K562 (cell line): ENCODE measurements at regions not wholly inside any gene's neighbourhood (a gene's known extent, or its start where the extent isn't known, plus 50 kb on each side); places are given as distances from the start of the nearest gene placed in this dataset.
A peak's percentile ranks its signal among the peaks of the same experiment; 100 is the strongest.

Source experiments
- ATAC-seq: fragments of 200-7000 bp; cut with Tn5 transposase; 3 replicates; pipeline ENCODE4 v1.9.1; 2020; ENCODE audit warnings: moderate library complexity
- BruUV-seq: library from RNA; stranded (reverse); fragments of 400-500 nt; replicated peaks from 2 replicates; lab custom pipeline; 2021; lab: Mats Ljungman, UMichigan
- CTCF ChIA-PET: fragments of 300-600 bp; formaldehyde crosslinking; extraction: SDS; loops from one replicate; lab custom pipeline; 2021; ENCODE audit warnings: low intra/inter-chr PET ratio; lab: Yijun Ruan, JAX
- POLR2A ChIA-PET: fragments of 300-600, 350-650 bp; sonication (Branson Sonifier 250); formaldehyde crosslinking; extraction: SDS; loops from one replicate; lab custom pipeline; 2021; ENCODE audit warnings: antibody characterized with exemption, inconsistent platforms; lab: Yijun Ruan, JAX
- DNase-seq, 4 experiments: peaks; one replicate each; pipeline versions ENCODE4 v3.0.0 to v3.0.0-alpha.2; 2011 to 2018; ENCODE audit warnings: low spot score in 3 of 4, mixed read lengths in 3 of 4; ENCODE audit errors: extremely low read depth in 1 of 4
- FAIRE-seq: peaks from 2 replicates; lab custom pipeline; 2011; peaks lifted over from hg19 to GRCh38; lab: Jason Lieb, UNC
- H2AFZ ChIP-seq: 2 replicates; pipeline ENCODE4 v1.6.0; 2011; ENCODE audit warnings: low read depth, low read length, control low read depth, inconsistent platforms
- H3K27ac ChIP-seq: fragments of 200-600 bp; 3 replicates; pipeline ENCODE4 v1.8.0; 2011; ENCODE audit warnings: low read depth, mild to moderate bottlenecking, control low read depth, inconsistent platforms, low read length, moderate library complexity, mixed read lengths; ENCODE audit errors: extremely low read depth
- H3K27me3 ChIP-seq, 2 experiments: fragments of 300-600 bp in 1 of 2; 2 replicates in 1 of 2; 3 replicates in 1 of 2; pipeline versions ENCODE4 v1.6.0 to v1.8.0; 2011; ENCODE audit warnings: inconsistent platforms in 2 of 2, low read length in 2 of 2, mild to moderate bottlenecking in 1 of 2, mixed read lengths in 1 of 2, moderate library complexity in 1 of 2; ENCODE audit not compliant: control insufficient read depth in 2 of 2, insufficient read depth in 2 of 2
- H3K36me3 ChIP-seq: fragments of 300-600 bp; 3 replicates; pipeline ENCODE4 v1.8.0; 2011; ENCODE audit warnings: mild to moderate bottlenecking, low read length, inconsistent platforms; ENCODE audit not compliant: control insufficient read depth, insufficient read depth
- H3K4me1 ChIP-seq, 2 experiments: fragments of 200-600 bp in 1 of 2; replicated peaks in 1 of 2; 2 replicates in 1 of 2; 3 replicates in 1 of 2; pipeline versions ENCODE4 v1.5.1 to v1.8.0; 2011; ENCODE audit warnings: inconsistent platforms in 2 of 2, low read length in 2 of 2, mild to moderate bottlenecking in 1 of 2, mixed read lengths in 1 of 2, moderate library complexity in 1 of 2; ENCODE audit not compliant: control insufficient read depth in 2 of 2, insufficient read depth in 2 of 2
- H3K4me2 ChIP-seq: 2 replicates; pipeline ENCODE4 v1.6.1; 2011; ENCODE audit warnings: low read length, control low read depth, inconsistent platforms, mixed read lengths; ENCODE audit not compliant: insufficient read depth
- H3K4me3 ChIP-seq: fragments of 200-600 bp; sonication (generic), shearing (Covaris generic); 2 replicates; pipeline ENCODE4 v1.5.1; 2016; ENCODE audit warnings: control low read depth, inconsistent platforms
- H3K79me2 ChIP-seq: fragments of 200-600 bp; 3 replicates; pipeline ENCODE4 v1.8.0; 2011; ENCODE audit warnings: low read length, inconsistent platforms; ENCODE audit not compliant: control insufficient read depth, insufficient read depth
- H3K9ac ChIP-seq, 2 experiments: 2 replicates each; pipeline versions ENCODE4 v1.6.0 to v1.6.1; 2011; ENCODE audit warnings: low read depth in 2 of 2, low read length in 2 of 2, control low read depth in 1 of 2, inconsistent platforms in 1 of 2, mild to moderate bottlenecking in 1 of 2, mixed read lengths in 1 of 2; ENCODE audit not compliant: insufficient read depth in 1 of 2
- H3K9me1 ChIP-seq: one replicate; pipeline ENCODE4 v1.6.0; 2011; ENCODE audit warnings: inconsistent platforms, mild to moderate bottlenecking, low read length, moderate library complexity; ENCODE audit not compliant: control insufficient read depth, insufficient read depth
- H3K9me3 ChIP-seq: replicated peaks from 2 replicates; pipeline ENCODE4 v1.5.1; 2011; ENCODE audit warnings: low read depth, low read length, inconsistent platforms; ENCODE audit not compliant: control insufficient read depth, insufficient read depth
- H4K20me1 ChIP-seq: replicated peaks from 2 replicates; pipeline ENCODE4 v1.6.1; 2011; ENCODE audit warnings: low read length, inconsistent platforms, mixed read lengths; ENCODE audit not compliant: control insufficient read depth, insufficient read depth
- CBX3 ChIP-seq, 2 experiments: IDR thresholded peaks; 1 replicate in 1 of 2; 2 replicates in 1 of 2; pipeline ENCODE4 v1.6.1; 2012; ENCODE audit warnings: inconsistent platforms in 2 of 2, low read length in 2 of 2, borderline replicate concordance in 1 of 2, control low read depth in 1 of 2
- ELF2 ChIP-seq: fragments of 250-450 bp; sonication (Bioruptor Pico); IDR thresholded peaks from 2 replicates; pipeline ENCODE4 v1.5.0; 2021; ENCODE audit warnings: mild to moderate bottlenecking
- GABPB2 ChIP-seq: fragments of 250-450 bp; sonication (Bioruptor Pico); conservative IDR thresholded peaks from 2 replicates; pipeline ENCODE4 v1.5.1; 2021; ENCODE audit warnings: mild to moderate bottlenecking
- HEY1 ChIP-seq: fragments of 250-450 bp; sonication (Bioruptor Pico); IDR thresholded peaks from 2 replicates; pipeline ENCODE4 v1.5.0; 2020; ENCODE audit warnings: mild to moderate bottlenecking, moderate library complexity, borderline replicate concordance
- LARP7 ChIP-seq: fragments of 450-650 bp; IDR thresholded peaks from 2 replicates; pipeline ENCODE4 v1.6.1; 2016
- MYBL2 ChIP-seq, 2 experiments: fragments of 450-650 bp in 1 of 2; sonication (generic) in 1 of 2; formaldehyde crosslinking in 1 of 2; IDR thresholded peaks; 2 replicates each; pipeline versions ENCODE4 v1.6.1 to v1.8.1; 2017 to 2022; ENCODE audit warnings: borderline replicate concordance in 1 of 2, inconsistent platforms in 1 of 2, low read depth in 1 of 2, mild to moderate bottlenecking in 1 of 2, missing genetic modification reagents in 1 of 2, moderate library complexity in 1 of 2
- PRDM10 ChIP-seq: fragments of 450-650 bp; IDR thresholded peaks from 2 replicates; pipeline ENCODE4 v1.6.1; 2018; ENCODE audit not compliant: partially characterized antibody
- SMAD1 ChIP-seq: fragments of 150-350 bp; IDR thresholded peaks from 2 replicates; pipeline ENCODE4 v1.6.1; 2014; ENCODE audit warnings: low read length, low read depth; ENCODE audit not compliant: partially characterized antibody
- TEAD1 ChIP-seq, 2 experiments: fragments of 450-650 bp in 1 of 2; sonication (generic) in 1 of 2; formaldehyde crosslinking; IDR thresholded peaks; 2 replicates each; pipeline versions ENCODE4 v1.4.0 to v1.8.0; 2020 to 2022; ENCODE audit warnings: mild to moderate bottlenecking in 2 of 2, missing genetic modification reagents in 1 of 2
- TRIM24 ChIP-seq, 2 experiments: fragments of 450-650 bp; IDR thresholded peaks; 2 replicates each; pipeline ENCODE4 v1.6.1; 2016
- ZNF766 ChIP-seq: fragments of 200-800 bp; sonication (Bioruptor generic); conservative IDR thresholded peaks from 2 replicates; pipeline ENCODE4 v1.6.1; 2016; ENCODE audit warnings: missing genetic modification characterization, missing compliant biosample characterization
- WGBS: fragments of 100-300 bp; shearing (Covaris generic); methylation state at CpG from one replicate; pipeline ENCODE4 v1.1.6; 2016; ENCODE audit warnings: low coverage, mixed read lengths; ENCODE audit not compliant: insufficient coverage; ENCODE audit errors: missing lambda C conversion rate; 5-methylcytosine and 5-hydroxymethylcytosine counted together
- in situ Hi-C: fragments of 300-500 bp; cut with MboI; formaldehyde crosslinking; loops from 4 replicates; pipeline ENCODE4 v1.15.0; 2018; ENCODE audit warnings: inconsistent platforms, mixed read lengths
- intact Hi-C: fragments of 100-400 bp; cut with micrococcal nuclease; formaldehyde crosslinking; loops from 2 replicates; pipeline ENCODE4 v1.14.2; 2022

- BruUV-seq, result no TSS peak
- no peak for TF ChIP-seq LARP7
- 0 out of 4 replicates have a peak, but pooled peaks of 1 of the 2 experiments have one; percentile 14 for TF ChIP-seq TRIM24 (IDR thresholded peaks at IDR 0.05)
- peak; percentile 15 for TF ChIP-seq PRDM10
- no peak for TF ChIP-seq ELF2 (CRISPR knock-in tag)
- no peak for TF ChIP-seq HEY1 (CRISPR knock-in tag)
- TF ChIP-seq GABPB2, result no peak
- no peak for TF ChIP-seq TEAD1 (CRISPR knock-in tag; IDR thresholded peaks at IDR 0.05)
- TF ChIP-seq MYBL2 (IDR thresholded peaks at IDR 0.05; ENCODE audit: low read depth), result no peak
- no peak for TF ChIP-seq MYBL2 (CRISPR knock-in tag; IDR thresholded peaks at IDR 0.05; ENCODE audit: borderline replicate concordance)
- no peak for TF ChIP-seq SMAD1
- TF ChIP-seq CBX3 (IDR thresholded peaks at IDR 0.05; ENCODE audit: borderline replicate concordance in 1 of 2, low read length in 2 of 2), result 0 out of 3 replicates have a peak, but pooled peaks of 1 of the 2 experiments have one; percentile 31
- TF ChIP-seq ZNF766 (CRISPR knock-in tag), result peak; percentile 98
- TF ChIP-seq, all 486 proteins: peak for 4
- Histone ChIP-seq H3K4me3 (no peak overlapping the region), H3K9me3 (no peaks in the 10 kb centered on the region), H2AFZ (no peak overlapping the region), H3K4me1 (peaks cover 0 to 11% of the 10 kb centered on the region in 2 experiments; a peak in 3 of 5 replicates), H3K27ac (no peak overlapping the region), H3K4me2 (no peak overlapping the region), H3K79me2 (no peaks in the 10 kb centered on the region), H3K27me3 (no peaks in the 10 kb centered on the region), H3K36me3 (no peaks in the 10 kb centered on the region; the same call in 2 of the 3 replicates), H3K9me1 (no peaks in the 10 kb centered on the region), H4K20me1 (no peaks in the 10 kb centered on the region), H3K9ac (no peak overlapping the region)
- DNase-seq, result no peak
- intact Hi-C loops, result no loop called here
- ATAC-seq, result no peak
- in situ Hi-C loops, result no loop called here
- ChIA-PET POLR2A (interaction anchor here (0.6 kb wide), 1 partner anchor 17 kb away, joined by 4 read pairs; no protein-coding TSS in a partner anchor), CTCF (no interaction called here)
- 56% methylated on average over 5 of the region's 5 CpGs for WGBS
- no peak for FAIRE-seq
These were observed 147.0 kb upstream of the RUNX1 start for GRCh38 chr21:35196128-35196527.
